DOHH2 (cell line): ENCODE measurements at regions not wholly inside any gene's neighbourhood (a gene's known extent, or its start where the extent isn't known, plus 50 kb on each side); places are given as distances from the start of the nearest gene placed in this dataset.
"Not testable (repeated sequence)": the region's sequence is repeated elsewhere in the genome, so short reads cannot be mapped to it uniquely, and the experiment has no call there.

Experiments used
- EZH2phosphoT487 ChIP-seq: fragments of 200-600 bp; sonication (generic); IDR thresholded peaks from 2 replicates; pipeline ENCODE4 v1.6.1; 2017; ENCODE audit warnings: borderline replicate concordance, mild to moderate bottlenecking, antibody characterized with exemption, low read length, moderate library complexity, mixed read lengths
- TF ChIP-seq, protein P1 (sequence below): fragments of 200-600 bp; sonication (generic); IDR thresholded peaks from one replicate; pipeline ENCODE4 v1.5.1; 2014; ENCODE audit warnings: antibody characterized with exemption, mild to moderate bottlenecking, low read depth, low read length; ENCODE audit not compliant: poor library complexity, severe bottlenecking

DNA sequence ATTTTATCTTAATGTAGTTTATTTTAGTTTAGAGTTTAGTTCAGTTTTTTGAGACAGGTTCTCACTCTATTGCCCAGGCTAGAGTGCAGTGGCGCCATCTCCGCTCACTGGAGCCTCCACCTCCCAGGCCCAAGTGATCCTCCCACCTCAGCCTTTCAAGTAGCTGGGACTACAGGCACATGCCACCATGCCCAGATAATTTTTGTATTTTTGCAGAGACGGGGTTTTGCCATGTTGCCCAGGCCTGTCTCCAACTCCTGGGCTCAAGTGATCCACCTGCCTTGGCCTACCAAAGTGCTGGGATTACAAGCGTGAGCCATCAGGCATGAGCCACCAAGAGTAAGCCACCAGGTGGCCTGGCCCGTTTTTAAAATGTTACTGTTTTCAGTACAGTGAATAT lies 2058.4 kb downstream of the MRPL39 start:
- TF ChIP-seq, protein P1, sequence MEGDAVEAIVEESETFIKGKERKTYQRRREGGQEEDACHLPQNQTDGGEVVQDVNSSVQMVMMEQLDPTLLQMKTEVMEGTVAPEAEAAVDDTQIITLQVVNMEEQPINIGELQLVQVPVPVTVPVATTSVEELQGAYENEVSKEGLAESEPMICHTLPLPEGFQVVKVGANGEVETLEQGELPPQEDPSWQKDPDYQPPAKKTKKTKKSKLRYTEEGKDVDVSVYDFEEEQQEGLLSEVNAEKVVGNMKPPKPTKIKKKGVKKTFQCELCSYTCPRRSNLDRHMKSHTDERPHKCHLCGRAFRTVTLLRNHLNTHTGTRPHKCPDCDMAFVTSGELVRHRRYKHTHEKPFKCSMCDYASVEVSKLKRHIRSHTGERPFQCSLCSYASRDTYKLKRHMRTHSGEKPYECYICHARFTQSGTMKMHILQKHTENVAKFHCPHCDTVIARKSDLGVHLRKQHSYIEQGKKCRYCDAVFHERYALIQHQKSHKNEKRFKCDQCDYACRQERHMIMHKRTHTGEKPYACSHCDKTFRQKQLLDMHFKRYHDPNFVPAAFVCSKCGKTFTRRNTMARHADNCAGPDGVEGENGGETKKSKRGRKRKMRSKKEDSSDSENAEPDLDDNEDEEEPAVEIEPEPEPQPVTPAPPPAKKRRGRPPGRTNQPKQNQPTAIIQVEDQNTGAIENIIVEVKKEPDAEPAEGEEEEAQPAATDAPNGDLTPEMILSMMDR, result not testable (repeated sequence)
- TF ChIP-seq EZH2phosphoT487, result not testable (repeated sequence)
